Embryonic facial prominence (tissue), 1 donor: ENCODE measurements at regions not wholly inside any gene's neighbourhood (a gene's known extent, or its start where the extent isn't known, plus 50 kb on each side); places are given as distances from the start of the nearest gene placed in this dataset.
"Not testable (repeated sequence)": the region's sequence is repeated elsewhere in the genome, so short reads cannot be mapped to it uniquely, and the experiment has no call there.

Experiments
- DNase-seq: peaks from one replicate; pipeline ENCODE4 v3.0.0-alpha.2; 2016; ENCODE audit errors: extremely low spot score

- DNase-seq, result not testable (repeated sequence)
These were observed 197.5 kb upstream of the FAT3 start for GRCh38 chr11:92027136-92027535.

DNA sequence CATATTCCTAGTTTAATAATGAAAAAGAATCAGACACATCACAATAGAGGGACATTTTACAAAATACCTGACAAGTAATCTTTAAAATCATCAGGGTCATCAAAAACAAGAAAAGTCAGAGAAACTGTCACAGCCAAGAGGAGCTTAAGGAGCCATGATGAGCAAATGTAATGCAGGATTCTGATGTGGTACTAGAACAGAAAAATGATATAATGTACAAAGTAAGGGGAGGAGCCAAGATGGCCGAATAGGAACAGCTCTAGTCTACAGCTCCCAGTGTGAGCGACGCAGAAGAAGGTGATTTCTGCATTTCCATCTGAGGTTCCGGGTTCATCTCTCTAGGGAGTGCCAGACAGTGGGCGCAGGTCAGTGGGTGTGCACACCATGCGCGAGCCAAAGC, 198.0 kb upstream of the FAT3 start:
- DNase-seq, result no peak

DNA sequence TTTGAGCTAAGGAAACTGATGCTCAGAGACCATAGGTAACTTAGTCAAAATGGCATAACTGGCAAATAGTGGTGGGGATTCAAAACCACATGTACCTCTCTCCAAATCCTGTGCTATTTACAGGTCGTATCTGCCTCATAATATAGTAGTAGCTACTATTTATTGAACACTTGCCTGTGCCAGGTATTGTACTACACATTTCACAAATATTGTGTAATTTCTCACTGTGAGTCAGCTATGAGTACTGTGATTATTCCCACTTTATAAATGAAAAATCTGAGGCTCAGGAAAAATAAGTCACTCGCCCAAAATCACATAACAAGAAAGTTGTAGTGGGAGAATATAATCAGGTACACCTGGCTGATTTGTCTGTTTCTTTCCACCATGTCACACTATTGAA, 199.8 kb upstream of the FAT3 start:
- no peak for DNase-seq

DNA sequence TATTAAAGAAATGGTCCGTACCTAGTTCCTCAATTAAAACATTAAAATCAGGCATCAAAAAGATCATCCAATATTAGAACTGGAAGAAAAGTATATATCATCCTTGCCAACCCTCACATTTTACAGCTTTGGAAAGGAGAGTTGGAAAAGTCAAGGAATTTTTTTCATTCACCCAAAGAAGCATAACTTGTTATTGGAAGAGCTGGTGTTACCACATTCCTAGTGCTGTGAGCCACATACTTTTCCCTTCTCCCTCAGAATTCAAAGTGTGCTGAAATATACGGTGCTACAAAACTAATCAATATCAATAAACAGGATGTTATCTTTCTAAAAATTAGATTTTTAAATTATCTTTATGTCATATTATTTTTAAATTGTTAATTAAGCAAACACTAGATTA, 202.1 kb upstream of the FAT3 start:
- no peak for DNase-seq

DNA sequence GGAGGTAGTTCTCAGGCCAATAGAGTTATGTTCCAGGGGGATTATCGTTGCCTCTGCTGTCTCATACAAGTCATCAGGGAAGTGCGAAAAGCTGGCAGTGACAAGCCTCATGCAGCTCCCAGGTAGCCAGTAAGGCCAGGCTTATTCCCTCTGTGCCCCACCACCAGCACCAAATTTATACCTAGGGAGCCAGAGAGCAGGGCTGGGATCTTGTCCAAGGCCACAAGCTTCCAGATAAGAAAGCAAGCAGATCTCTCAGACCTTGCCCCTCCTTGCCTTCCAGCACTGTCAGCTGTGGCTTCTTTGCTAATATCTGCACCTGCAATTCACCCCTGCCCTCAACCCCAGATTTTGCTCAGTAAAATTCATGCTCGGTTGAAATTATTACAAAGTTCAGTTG, 206.3 kb upstream of the FAT3 start:
- DNase-seq, result no peak

DNA sequence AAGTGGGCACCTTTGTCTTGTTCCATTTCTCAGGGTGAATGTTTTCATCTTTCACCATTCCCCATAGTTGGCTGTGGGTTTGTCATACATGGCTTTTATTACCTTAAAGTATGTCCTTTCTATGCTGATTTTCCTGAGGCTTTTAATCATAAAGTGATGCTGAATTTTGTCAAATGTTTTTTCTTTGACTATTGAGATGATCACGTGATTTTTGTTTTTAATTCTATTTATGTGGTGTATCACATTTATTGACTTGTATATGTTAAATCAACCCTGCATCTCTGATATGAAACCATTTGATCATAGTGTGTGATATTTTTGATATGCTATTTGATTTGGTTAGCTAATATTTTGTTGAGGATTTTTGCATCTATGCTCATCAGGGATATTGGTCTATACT, 216.4 kb upstream of the FAT3 start:
- DNase-seq, result no peak

DNA sequence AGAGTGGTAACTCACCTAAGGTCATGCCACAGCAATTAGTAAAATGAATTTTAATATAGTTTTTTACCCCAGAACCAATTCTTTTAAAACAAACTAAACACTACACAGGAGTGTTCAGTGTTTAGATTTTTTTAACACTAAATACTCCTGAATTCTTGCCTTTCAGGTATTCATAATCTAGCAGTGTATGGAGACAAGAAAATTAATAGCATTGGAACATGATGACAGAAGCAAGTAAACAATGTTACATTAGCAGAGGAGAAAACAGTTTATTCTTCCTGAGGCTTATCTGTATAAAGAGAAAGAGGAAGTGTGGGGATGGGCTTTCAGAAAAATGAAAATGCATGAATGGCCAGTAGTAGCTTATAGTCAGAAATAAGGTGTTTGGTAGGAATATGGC, 222.1 kb upstream of the FAT3 start:
- no peak for DNase-seq

GRCh38 chr11:91998481-91998880, 226.1 kb upstream of the FAT3 start:
- DNase-seq, result no peak

- no peak for DNase-seq
These were observed 227.4 kb upstream of the FAT3 start for GRCh38 chr11:91997226-91997625.

DNA sequence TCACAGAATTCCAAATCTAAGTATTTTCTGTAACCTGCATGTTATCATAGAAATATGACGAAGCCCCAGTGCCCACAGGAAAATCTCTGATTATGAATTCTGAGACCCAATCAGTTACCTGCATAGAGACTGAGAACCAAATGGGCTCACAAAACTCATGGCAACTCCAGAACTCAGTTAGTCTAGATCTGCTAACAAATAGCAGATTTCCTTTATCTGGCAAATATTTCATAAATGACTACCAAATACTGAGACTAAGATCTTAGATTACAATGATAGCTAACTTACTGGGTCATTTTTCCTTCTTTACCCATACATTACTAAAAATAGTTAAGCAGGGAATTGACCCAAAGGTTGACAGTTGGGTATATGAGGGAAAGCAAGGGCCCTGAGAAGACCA, 228.1 kb upstream of the FAT3 start:
- DNase-seq, result no peak

GRCh38 chr11:91988443-91988842, 236.2 kb upstream of the FAT3 start:
- DNase-seq, result not testable (repeated sequence)

- no peak for DNase-seq
These were observed 238.4 kb upstream of the FAT3 start for GRCh38 chr11:91986218-91986617.

DNA sequence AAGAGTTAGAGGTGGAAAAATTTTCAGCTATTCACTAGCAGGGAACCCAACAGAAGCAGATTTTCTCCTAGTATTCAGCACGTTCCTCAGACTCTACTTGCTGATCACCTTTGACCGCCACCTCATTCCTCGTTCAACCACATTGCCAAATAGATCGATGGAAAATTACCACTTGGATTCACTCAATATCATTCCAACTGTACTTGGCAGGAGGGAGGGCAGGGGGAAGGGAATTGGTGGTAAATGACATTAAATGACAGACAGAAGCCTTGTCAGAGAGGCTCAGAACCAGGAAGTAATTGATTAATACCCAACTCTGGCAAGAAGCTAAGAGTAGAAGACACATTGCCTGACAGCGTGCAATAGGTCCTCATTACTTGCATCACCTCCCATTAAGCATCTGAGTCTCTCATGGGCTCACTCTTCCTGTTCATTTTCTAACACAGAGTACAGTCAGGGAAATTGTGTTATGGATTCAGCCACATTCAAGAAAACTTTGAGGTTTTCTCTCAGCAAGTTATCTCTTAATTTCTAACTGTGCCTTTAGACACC, 240.5 kb upstream of the FAT3 start:
- no peak for DNase-seq

- no peak for DNase-seq
These were observed 242.6 kb upstream of the FAT3 start for GRCh38 chr11:91981995-91982394.

- DNase-seq, result no peak
These were observed 244.8 kb upstream of the FAT3 start for GRCh38 chr11:91979775-91980174.

DNA sequence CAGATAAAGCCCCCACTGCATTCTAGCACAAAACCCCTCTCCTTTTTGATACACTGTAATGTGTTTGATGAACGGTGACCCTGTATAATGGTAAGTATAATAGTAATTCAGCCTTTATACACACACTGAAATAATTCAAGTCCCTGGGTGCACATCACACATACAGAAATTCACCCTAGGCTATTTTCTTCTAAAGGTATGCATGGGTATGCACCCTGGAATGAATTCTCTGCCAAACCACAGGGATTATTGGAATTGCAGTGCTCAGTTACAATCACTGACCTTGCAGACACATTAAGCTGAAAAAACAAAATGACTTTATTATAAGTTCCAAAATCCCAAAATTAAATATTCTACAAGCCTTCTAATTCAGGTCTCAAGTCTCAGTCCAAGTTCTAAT, 245.9 kb upstream of the FAT3 start:
- DNase-seq, result no peak

DNA sequence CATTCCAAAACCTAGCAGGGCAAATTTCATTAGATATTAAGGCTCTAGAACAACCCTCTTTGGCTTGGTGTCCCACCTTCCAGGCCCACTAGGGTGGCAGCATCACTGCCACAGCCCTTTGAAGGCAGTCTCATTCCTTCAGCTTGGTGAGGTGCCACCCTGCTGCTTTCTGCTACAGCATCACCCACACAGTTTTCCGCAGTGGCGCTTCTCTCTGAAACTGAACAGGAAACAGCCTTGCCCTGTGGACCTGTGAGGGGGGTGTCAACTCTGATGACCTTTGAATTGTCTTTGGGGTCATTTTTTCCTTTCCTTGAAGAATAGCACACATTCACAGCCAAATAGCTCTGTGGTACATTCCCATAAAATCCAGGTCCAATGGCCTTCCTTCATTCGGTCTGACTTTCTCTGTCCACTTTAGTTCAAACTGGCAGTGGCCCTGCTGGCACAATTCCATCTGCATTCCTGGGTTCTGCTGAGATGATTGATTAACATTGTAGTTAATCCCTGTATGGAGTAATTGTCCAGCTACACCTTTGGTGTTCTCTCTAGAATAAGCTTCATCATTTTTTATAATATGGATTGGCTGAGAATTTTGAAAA, 251.9 kb upstream of the FAT3 start:
- DNase-seq, result no peak

GRCh38 chr11:91970624-91971023, 254.0 kb upstream of the FAT3 start:
- DNase-seq, result no peak

GRCh38 chr11:91969486-91969885, 255.1 kb upstream of the FAT3 start:
- DNase-seq, result no peak

DNA sequence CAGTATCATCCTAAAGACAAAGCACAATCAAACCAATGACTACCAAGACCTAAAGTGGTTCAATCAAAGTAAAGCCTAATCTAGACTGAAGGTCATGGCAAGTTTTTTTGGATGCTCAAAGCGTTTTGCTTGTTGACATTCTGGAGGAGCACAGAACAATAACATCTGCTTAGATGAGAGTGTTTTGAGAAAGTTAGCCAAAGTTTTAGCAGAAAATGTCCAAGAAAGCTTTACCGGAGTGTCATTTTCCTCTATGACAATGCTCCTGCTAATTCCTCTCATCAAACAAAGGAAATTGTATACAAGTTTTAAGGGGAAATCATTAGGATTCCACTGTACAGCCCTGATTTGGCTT, 256.9 kb upstream of the FAT3 start:
- DNase-seq, result no peak

DNA sequence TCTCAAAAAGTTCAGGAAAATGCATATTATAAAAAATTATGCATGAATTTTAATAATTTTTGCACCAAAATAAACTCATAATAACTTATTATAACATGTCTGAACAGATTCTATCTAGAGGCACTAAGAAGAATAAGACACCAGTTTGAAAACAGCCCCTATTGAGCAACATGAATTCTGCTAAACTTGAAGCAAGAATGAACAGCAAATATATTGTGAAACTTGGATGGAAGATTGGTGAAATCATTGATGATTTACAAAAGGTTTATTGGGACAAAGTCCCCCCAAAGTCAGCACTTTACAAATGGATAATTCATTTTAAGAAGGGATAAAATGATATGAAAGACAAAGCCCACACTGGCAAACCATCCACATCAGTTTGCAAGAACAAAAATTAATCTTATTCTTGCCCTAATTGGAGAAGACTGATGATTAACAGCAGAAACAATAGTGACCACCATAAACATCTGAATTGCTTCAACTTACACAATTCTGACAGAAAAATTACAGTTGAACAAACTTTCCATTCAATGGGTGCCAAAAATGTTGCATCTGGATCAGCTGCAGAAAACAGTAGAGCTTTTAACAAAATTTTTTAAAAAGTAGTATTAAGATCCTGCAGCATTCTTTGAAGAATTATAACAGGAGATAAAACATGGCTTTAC, 257.5 kb upstream of the FAT3 start:
- DNase-seq, result no peak

DNA sequence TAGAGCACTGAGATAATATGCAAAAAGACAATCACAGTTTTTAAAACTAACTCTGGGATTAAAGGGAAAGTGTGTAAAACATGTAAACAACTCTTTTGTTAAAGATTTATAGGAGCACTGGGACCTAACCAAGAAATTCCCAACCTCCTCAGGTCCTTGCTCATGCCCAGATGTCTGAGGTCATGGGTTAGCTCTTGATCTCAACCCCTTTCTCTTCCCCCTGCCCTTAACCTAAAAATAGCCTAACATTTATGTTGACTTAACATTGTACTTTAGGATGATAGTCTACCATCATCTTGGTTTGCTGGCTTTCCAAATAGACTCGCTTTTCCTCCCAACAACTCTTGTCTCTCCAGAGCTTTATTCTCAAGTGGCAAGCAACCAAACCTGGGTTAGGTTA, 258.2 kb upstream of the FAT3 start:
- no peak for DNase-seq

GRCh38 chr11:91960770-91961169, 263.8 kb upstream of the FAT3 start:
- DNase-seq, result no peak

DNA sequence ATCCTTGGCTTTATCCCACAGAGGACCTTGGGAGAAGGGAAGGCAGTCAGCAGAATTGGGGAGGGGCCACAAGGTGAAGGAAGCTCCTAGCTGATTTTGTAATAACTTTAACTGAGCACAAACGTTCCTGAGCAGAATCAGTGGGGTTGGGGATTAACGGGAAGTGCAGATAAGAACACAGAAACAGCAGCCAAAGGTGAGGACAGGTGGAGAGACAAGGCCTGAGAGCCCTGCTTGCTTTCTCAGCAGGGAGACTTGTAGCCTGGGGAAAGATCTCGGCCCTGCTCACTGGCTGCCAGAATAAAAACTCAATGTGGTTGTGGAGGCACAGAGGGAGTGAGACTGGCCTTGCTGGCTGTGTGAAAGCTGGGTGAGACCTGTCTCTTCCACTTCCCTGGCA, 265.2 kb upstream of the FAT3 start:
- DNase-seq, result no peak
